Gastroesophageal sphincter (tissue), 4 donors: ENCODE measurements at regions not wholly inside any gene's neighbourhood (a gene's known extent, or its start where the extent isn't known, plus 50 kb on each side); places are given as distances from the start of the nearest gene placed in this dataset.

Source experiments
- ATAC-seq: fragments of 150-250 bp; one replicate; pipeline ENCODE4 v1.9.1; 2016; ENCODE audit warnings: mild to moderate bottlenecking, moderate library complexity
- H3K27ac ChIP-seq, 4 donors: fragments of 200-600 bp; sonication (generic) in 3 of 4; 1 replicate in 3 of 4; 2 replicates in 1 of 4; pipeline ENCODE4 v1.5.1; 2016 to 2019
- H3K27me3 ChIP-seq: fragments of 200-600 bp; sonication (generic); one replicate; pipeline ENCODE4 v1.5.1; 2019
- H3K36me3 ChIP-seq, 2 donors: fragments of 200-600 bp; sonication (generic); one replicate each; pipeline ENCODE4 v1.5.1; 2019; ENCODE audit warnings: control low read depth in 1 of 2
- H3K4me1 ChIP-seq, 3 donors: fragments of 200-600 bp; sonication (generic); 1 replicate in 2 of 3; 2 replicates in 1 of 3; pipeline ENCODE4 v1.5.1; 2016 to 2019; ENCODE audit warnings: control low read depth in 2 of 3
- H3K4me3 ChIP-seq, 2 donors: fragments of 200-600 bp; sonication (generic); one replicate each; pipeline ENCODE4 v1.5.1; 2019; ENCODE audit warnings: mild to moderate bottlenecking in 1 of 2, moderate library complexity in 1 of 2
- H3K9me3 ChIP-seq, 3 donors: fragments of 200-600 bp; sonication (generic); one replicate each; pipeline ENCODE4 v1.5.1; 2017 to 2019; ENCODE audit warnings: control low read depth in 2 of 3
- CTCF ChIP-seq, 4 experiments: fragments of 200-600 bp in 2 of 4; fragments of 450-650 bp in 2 of 4; sonication (generic) in 1 of 4; IDR thresholded peaks; one replicate each; pipeline ENCODE4 v1.5.1; 2017 to 2019; ENCODE audit warnings: antibody characterized with exemption in 4 of 4, mild to moderate bottlenecking in 2 of 4, moderate library complexity in 2 of 4
- EP300 ChIP-seq: sonication (generic); formaldehyde crosslinking; IDR thresholded peaks from one replicate; pipeline ENCODE4 v1.6.1; 2017; ENCODE audit warnings: antibody characterized with exemption, mild to moderate bottlenecking
- POLR2A ChIP-seq, 2 donors: fragments of 450-650 bp; IDR thresholded peaks; one replicate each; pipeline ENCODE4 v1.6.1; 2017; ENCODE audit warnings: antibody characterized with exemption in 2 of 2, mild to moderate bottlenecking in 2 of 2, moderate library complexity in 1 of 2
- POLR2AphosphoS5 ChIP-seq: sonication (generic); formaldehyde crosslinking; IDR thresholded peaks from one replicate; pipeline ENCODE4 v1.6.1; 2017; ENCODE audit warnings: antibody characterized with exemption
- whole genome bisulfite sequencing, 2 donors: methylation state at CpG; one replicate each; pipeline ENCODE4 v1.1.5; 2018; ENCODE audit warnings: low coverage in 1 of 2; 5-methylcytosine and 5-hydroxymethylcytosine counted together

GRCh38 chr11:2083411-2083810, 55.8 kb downstream of the IGF2 start:
- Histone ChIP-seq H3K27me3 (peaks cover 42% of the 10 kb centered on the region), H3K27ac (no peak overlapping the region), H3K4me1 (no peaks in the 10 kb centered on the region), H3K36me3 (no peaks in the 10 kb centered on the region), H3K9me3 (peaks cover 0 to 21% (median 0%) of the 10 kb centered on the region in 3 donors), H3K4me3 (no peak overlapping the region)
- 87 to 97% methylated on average over 7 to 17 of the region's 17 CpGs for WGBS, 2 donors
- no peak for TF ChIP-seq CTCF (IDR thresholded peaks at IDR 0.05)
- no peak for TF ChIP-seq EP300
- TF ChIP-seq POLR2AphosphoS5, result no peak
- no peak for TF ChIP-seq POLR2A (IDR thresholded peaks at IDR 0.05)
- ATAC-seq, result no peak

- no peaks in the 10 kb centered on the region for H3K4me1 ChIP-seq
- no peak for TF ChIP-seq CTCF (IDR thresholded peaks at IDR 0.05)
- no peak for TF ChIP-seq EP300
- no peak for TF ChIP-seq POLR2A (IDR thresholded peaks at IDR 0.05)
- TF ChIP-seq POLR2AphosphoS5, result no peak
- H3K9me3 ChIP-seq, result no peaks in the 10 kb centered on the region
- peaks cover 27% of the 10 kb centered on the region for H3K27me3 ChIP-seq
- WGBS, 2 donors, result 41 to 44% methylated on average over 6 of the region's 6 CpGs
- H3K36me3 ChIP-seq, result no peaks in the 10 kb centered on the region
- no peak for ATAC-seq
- no peak overlapping the region for H3K4me3 ChIP-seq
- no peak overlapping the region for H3K27ac ChIP-seq
These were observed 62.0 kb downstream of the IGF2 start for GRCh38 chr11:2077061-2077802.

- no peak for ATAC-seq
- H3K27me3 ChIP-seq, result peaks cover 35% of the 10 kb centered on the region
- H3K4me1 ChIP-seq, result no peaks in the 10 kb centered on the region
- 90 to 98% methylated on average over 2 to 4 of the region's 7 CpGs for WGBS, 2 donors
- H3K9me3 ChIP-seq, result no peaks in the 10 kb centered on the region
- TF ChIP-seq CTCF (IDR thresholded peaks at IDR 0.05), result no peak
- TF ChIP-seq EP300, result no peak
- no peak for TF ChIP-seq POLR2A (IDR thresholded peaks at IDR 0.05)
- TF ChIP-seq POLR2AphosphoS5, result no peak
- H3K27ac ChIP-seq, result no peak overlapping the region
- H3K36me3 ChIP-seq, result no peaks in the 10 kb centered on the region
- no peak overlapping the region for H3K4me3 ChIP-seq
These were observed 62.7 kb downstream of the IGF2 start for GRCh38 chr11:2076441-2076840.

DNA sequence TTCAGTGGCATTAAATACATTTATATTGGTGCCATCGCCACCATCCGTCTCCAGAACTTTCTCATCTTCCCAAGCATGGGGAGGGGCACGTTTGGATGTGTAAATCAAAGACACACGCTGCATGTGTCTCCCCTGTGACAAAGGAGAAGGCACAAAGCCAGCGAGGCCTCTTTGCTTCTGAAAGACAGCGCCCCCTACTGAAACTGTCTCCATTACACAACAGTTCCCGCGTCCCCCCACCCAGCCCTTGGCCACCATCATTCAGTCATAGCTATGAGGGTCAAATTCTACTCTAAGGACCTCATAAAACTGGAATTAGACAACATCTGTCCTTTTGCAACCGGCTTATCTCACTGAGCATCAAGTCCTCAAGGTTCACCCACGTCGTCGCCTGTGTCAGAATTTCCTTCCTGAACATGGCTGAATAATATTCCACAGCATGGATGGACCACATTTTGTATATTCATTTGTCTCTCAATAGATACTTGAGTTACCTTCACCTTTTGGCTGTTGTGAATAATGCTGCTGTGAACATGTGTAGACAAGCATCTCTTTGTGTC, 64.8 kb downstream of the IGF2 start:
- Histone ChIP-seq H3K4me1 (no peaks in the 10 kb centered on the region), H3K4me3 (no peak overlapping the region), H3K36me3 (no peaks in the 10 kb centered on the region), H3K9me3 (no peaks in the 10 kb centered on the region), H3K27ac (no peak overlapping the region), H3K27me3 (peaks cover 51% of the 10 kb centered on the region)
- WGBS, 2 donors, result 47 to 67% methylated on average over 5 to 10 of the region's 12 CpGs
- no peak for ATAC-seq
- no peak for TF ChIP-seq EP300
- no peak for TF ChIP-seq CTCF (IDR thresholded peaks at IDR 0.05)
- TF ChIP-seq POLR2A (IDR thresholded peaks at IDR 0.05), result no peak
- no peak for TF ChIP-seq POLR2AphosphoS5
